Retina (tissue), 1 donor: ENCODE measurements at regions not wholly inside any gene's neighbourhood (a gene's known extent, or its start where the extent isn't known, plus 50 kb on each side); places are given as distances from the start of the nearest gene placed in this dataset.
"Not testable (repeated sequence)": the region's sequence is repeated elsewhere in the genome, so short reads cannot be mapped to it uniquely, and the experiment has no call there.

Experiments used
- DNase-seq: peaks from one replicate; pipeline ENCODE4 v3.0.0-alpha.2; 2016

- DNase-seq: no peak
These were observed 92.7 kb upstream of the C1orf174 start for GRCh38 chr1:3992746-3993145.

- DNase-seq: peak; percentile 46
These were observed 93.7 kb upstream of the C1orf174 start for GRCh38 chr1:3993619-3994375.

DNA sequence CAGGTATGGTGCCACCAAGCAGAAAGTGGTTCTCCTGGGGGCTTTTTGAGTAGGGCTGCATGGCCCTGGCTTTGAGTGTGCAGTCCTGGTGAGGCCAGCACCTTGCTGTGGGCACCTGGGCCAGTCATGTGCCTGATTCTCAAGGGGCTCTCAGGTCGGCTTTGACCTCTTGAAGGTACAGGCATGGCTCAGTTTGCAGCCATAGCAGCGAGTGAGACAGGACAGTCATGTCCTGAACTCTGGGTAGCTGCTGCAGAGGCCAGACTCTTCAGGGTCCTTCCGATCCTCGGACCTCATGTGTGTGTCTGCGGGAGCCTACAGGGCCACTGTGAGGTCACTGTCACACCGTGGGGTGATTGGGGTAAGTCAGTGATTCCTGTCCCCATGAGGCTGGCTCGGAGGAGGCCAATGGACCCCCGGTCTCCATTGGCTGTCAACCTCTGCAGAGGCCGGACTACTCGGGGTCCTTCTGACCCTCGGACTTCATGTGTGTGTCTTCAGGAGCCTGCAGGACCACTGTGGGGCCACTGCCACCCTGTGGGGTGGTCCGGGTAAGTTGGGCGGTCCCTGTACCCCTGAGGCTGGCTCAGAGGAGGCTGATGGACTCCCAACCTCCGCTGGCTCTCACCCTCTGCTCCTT, 95.2 kb upstream of the C1orf174 start:
- DNase-seq: no peak

DNA sequence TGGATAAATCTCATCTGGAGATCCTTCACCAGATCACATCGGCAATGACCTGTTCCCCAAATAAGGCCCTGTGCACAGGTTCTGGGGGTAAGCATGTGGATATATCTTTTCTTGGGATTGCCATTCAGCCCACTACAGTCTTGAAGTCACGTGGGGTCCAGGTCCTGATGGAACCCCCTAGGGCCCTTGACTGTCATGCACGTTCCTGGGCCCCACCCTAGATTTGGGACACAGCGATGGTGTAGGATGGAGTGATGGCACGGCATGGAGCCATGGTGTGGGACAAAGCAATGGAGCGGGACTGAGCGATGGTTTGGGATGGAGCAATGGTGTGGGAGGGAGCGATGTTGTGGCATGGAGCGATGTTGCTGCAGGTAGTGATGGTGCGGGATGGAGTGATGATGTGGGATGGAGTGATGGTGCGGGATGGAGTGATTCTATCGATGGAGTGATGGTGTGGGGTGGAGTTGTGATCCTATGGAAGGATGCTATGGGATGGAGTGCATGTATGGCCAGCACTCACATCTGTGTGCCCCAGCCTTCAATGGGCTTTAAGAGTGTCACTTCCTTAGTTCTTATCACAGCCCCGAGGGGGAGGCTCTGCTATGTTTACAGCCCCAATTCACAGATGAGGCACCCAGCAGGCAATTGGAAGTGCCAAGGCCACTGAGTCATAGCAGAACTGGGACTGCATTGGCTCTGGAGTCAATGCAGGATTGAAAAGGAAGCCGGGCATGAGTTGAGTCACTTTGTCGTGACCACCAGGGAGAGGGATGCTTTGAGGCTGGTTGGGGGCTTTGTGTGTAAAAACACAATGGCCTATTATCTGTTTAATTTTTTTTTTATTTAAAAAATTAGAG, 97.0 kb upstream of the C1orf174 start:
- DNase-seq: no peak

DNA sequence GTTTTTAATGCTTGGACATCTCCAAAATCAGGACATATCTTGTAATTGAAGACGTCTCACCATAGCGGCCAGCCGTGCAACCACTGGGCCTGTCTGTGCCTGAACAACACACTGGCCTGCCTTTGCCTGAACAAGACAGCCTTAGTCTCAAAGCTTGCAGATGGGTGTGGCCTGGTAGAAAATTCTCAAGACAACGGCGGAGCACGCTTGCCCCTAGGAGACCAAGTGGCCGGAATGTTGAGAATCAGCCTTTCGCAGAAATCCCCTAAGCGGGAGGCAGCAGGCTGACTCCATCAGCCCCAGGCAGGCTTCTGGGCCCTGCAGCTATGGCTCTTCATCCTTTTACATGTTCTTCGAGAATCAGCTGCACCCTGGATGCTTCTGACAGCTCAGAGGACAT, 98.0 kb upstream of the C1orf174 start:
- no peak for DNase-seq

- DNase-seq: not testable (repeated sequence)
These were observed 99.4 kb upstream of the C1orf174 start for GRCh38 chr1:3999514-3999913.

DNA sequence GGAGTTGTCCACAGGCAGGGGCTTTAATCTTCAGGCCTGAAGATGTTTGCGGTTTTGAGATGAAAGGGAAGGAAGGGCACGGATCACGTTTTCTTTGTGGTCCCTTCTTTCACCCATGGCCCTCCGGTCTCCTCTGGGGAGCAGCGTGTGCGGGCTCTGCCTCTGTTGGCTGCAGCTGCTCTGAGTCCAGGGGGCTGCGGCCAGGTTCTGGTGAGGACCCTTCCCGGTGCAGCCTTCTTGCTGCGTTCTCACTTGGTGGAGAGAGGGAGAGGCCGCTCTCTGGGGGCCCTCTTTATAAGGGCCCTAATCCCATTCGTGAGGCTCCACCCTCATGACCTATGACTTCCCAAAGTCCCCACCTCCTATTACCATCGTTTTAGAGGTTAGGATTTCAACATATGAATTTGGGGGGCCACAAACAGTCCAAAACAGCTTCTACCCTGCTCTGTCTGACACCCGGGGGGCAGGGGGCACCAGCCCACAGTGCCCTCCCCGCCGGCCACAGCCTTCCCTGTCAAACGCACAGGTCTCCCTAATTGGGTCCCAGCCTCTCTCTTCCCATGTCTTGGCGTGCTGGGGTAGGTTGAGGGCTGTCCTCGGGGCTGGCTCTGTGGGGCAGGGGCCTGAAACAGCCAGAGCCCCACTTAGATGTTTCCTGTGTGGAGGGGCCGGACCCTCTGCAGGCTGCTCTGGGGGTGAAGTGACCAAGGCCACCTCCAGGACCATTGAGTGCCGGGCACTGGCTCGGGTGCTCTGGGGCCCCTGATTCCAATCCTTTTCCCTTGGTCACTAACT, 100.1 kb upstream of the C1orf174 start:
- DNase-seq: no peak

DNA sequence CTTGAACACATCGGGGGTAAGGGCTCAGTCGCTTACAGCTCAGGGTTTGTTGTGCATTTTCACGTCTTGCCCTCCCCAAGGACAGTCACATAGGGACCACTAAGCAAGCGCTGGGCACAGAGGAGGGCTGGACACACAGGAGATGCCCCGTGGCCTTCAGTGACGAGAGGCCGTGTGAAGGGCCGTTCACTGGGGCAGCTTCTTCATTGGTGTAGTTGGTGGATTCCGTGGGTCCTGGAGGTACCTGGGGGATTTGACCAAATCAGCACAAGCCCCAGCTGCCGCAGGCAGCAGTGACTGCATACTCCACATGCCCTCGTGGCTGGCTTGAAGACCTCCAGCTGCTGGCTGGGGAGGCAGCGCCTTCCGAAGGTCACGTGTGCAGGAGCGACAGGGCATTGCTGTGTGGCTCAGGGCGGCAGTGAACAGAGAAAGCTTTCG, 100.8 kb upstream of the C1orf174 start:
- no peak for DNase-seq

- DNase-seq: no peak
These were observed 101.4 kb upstream of the C1orf174 start for GRCh38 chr1:4001461-4001860.

DNA sequence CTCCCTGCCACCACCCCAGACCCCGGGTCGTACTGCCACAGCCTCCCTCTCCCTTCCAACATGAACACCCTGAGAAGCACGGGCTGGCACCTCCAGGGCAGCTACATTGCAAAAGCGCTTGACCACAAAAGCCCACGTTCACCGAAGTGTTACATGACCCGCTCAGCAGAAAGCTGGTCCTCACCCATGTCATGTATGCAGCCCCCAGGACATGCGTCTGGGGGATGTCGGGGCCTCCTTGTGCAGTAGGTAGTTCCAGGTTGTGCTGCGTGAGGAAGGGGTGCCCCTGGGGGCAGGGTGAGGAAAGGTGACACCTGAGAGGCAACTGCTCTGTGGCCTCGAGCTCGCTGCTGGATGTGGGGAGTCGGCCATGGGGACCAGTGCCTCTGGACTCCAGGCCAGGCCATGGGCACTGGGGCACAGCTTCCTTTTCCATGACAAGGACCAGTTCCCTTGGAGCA, 102.0 kb upstream of the C1orf174 start:
- DNase-seq: no peak

DNA sequence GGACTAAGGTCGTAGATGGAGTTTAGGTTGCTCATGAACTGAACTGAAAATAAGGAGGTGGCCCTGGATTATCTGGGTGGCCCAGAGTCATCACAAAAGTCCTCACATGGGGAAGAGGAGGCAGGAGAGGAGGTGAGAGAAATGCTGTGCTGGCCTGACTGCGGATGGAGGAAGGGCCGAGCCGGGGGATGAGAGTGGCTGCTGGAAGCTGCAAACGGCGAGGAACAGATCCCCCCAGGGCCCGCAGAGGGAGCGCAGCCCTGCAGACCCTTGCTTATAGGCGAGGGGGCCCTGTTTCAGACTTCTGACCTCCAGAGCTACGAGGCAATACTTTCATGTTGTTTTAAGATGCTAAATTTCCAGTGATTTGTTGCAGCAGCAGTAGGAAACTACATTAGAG, 102.7 kb upstream of the C1orf174 start:
- no peak for DNase-seq

GRCh38 chr1:4003846-4004505, 103.9 kb upstream of the C1orf174 start:
- no peak for DNase-seq

DNA sequence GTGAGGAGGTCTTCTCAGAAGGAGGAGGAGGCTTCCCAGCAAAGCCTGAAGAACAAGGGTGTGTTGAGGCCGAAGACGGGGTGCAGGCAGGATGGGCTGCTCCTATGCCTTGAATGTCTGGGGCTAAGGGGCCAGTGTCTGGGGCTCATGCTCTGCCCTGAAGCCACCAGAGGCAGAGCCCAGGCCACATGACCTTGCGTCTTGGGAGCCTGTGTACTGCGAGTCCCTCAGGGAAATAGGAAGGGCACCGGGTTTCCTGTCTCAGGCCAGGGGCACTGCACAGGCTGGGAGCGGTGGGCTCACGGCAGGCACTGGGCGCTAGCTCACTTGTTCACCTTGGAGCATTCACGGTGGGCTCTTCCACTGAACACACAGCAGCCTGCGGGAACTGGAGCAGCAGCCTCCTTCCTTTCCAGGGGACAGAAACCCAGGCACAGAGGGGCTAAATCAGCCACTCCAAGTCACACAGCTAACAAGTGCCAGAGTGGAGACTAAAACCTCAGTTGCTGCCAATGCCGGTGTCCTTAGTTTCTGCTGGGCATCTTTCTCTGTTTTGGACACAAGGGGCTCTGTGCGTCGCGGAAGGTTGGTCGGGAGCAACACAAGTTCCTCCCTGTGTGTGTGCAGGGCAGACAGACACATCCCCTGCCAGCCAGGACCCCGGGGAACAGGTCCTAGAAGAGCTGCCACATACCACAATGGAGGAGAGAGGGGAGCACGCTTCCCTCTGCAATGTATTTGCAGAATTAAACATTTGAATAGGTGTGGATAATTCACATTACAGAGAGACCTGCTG, 104.8 kb upstream of the C1orf174 start:
- DNase-seq: no peak

DNA sequence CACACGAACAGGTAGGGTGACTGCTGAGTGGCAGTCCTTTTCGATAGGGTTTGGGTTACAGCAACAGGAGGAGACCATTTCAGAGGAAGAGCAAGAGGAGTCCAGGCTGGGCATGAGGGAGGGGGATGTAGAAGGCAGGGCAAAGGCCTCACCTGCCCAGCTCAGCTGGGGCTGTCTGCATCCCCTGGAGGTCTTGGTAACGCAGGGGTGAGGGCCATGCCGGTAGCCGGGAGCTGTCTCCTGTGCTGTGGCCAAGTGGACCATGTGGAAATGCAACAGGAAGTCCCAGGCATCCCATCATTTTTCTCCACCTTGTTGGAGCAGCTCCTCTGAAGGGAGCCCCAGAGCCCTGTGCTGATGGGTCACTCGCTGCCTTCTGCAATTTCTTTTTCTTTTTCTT, 105.4 kb upstream of the C1orf174 start:
- DNase-seq: no peak

DNA sequence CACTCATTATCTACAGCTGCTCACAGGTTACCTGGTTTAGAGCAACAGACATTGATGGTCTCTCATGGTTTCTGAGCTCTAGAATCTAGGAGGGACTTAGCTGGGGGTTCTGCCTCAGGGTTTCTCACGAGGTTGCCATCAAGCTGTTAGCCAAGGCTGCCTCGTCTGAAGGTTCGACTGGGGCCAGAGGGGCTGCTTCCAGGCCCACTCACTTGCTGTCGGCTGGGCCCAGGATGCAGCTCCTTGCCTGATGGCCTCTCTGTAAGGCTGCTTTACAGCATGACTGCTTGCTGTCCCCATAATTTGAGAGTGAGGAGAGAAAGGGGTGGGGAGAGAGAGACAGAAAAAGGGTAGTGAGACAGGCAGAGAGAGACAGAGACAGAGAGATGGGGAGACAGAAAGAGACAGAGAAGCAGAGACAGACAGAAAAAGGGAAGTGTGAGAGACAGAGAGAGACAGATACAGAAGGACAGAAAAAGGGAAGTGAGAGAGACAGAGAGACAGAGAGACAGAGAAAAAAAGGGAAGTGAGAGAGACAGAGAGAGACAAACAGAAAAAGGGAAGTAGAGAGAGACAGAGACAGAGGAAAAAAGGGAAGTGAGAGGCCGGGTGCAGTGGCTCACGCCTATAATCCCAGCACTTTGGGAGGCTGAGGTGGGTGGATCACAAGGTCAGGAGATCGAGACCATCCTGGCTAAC, 106.8 kb upstream of the C1orf174 start:
- DNase-seq: no peak

DNA sequence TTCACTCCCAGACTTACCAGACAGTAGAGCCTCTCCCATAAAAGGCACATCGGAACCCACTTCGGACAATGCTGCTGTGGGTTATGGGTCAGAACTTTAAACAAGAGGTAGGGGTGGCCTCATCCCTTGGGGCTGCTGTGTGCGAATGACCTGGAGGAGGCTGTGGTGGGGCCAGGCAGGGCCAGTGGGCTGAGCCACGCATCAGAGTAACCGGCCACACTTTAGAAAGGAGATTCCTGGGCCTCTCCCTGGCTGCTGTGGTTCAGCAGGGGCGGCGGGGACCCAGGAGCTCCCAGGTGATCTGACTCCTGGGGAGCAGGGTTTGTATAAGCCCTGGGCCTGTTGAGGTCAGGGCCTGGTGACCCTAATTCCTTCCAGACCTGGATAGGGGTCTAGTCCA, 110.2 kb upstream of the C1orf174 start:
- no peak for DNase-seq

DNA sequence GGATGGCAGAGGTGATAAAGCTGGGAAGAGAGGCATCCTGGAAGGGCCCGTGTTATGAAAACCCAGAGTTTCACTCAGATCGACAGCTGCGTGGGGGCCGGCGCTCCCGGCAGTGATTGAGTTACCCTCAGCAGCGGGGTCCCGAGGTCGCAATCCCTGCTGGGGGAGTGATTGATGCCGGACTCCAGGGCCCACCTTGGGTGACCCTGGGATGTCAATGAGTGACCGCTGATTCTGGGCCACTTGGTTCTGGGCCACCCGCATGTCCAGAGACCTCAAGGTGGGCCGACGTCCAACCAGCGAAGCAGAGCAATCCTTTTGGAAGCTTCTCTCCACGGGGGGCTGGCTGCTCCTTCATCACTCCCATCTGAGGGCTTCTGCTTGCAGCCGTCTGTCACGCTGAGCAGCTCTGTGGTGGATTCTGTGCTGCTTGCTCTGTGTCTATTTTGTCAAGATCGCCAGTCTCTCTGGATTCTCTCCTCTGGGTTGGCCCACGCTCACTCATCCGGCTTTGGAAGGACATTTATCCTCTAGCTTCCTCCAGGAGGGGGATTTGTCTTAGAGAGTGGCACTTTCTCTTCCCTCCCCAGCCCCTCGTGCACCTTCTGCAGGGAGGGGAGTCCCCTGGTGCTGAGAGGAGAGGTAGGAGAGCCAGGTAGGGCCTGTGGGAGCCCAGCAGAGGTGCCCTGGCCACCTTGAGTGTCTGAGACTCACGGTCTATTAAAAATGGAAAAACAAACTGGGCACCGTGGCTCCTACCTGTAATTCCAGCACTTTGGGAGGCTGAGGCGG, 110.9 kb upstream of the C1orf174 start:
- no peak for DNase-seq

DNA sequence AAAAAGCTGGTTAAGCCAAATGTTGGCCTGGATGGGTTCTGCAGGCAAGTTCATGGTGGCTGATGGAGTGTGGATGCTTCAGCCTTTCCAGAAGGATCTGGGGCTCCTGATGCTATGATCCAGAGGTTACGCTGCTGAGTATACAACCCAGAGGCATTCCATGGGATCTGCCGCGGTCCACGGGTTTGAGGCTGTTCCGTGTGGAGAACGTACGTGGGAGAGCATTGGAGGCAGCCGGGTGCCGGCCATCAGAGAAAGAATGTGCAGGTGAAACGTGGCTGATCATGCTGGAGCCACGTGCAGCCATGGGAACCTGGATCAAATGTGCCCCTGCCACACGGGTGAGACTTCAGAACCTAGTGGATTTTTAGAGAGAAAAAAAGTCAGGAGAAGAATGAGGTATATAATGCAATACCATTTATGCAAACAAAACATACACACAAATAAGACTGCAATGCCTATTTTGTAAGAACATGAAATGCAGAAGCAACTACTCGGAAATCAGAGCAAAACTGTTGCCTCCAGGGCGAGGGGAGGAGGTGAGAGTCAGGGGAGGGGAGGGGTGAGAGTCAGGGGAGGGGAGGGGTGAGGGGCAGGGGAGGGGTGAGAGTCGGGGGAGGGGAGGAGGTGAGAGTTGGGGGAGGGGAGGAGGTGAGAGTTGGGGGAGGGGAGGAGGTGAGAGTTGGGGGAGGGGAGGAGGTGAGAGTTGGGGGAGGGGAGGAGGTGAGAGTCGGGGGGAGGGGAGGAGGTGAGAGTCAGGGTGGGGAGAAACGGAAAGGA, 116.5 kb upstream of the C1orf174 start:
- DNase-seq: no peak
